WTC11 (cell line): ENCODE measurements at regions not wholly inside any gene's neighbourhood (a gene's known extent, or its start where the extent isn't known, plus 50 kb on each side); places are given as distances from the start of the nearest gene placed in this dataset.

Experiments used
- ATAC-seq: fragments of 200-7000 bp; cut with Tn5 transposase; 2 replicates; pipeline ENCODE4 v1.10.0; 2021; ENCODE audit warnings: mild to moderate bottlenecking, moderate library complexity
- CTCF ChIA-PET: fragments of 300-600 bp; sonication (Branson Sonifier 250); formaldehyde crosslinking; loops from one replicate; lab custom pipeline; 2021; ENCODE audit warnings: antibody characterized with exemption; lab: Charles Lee
- POLR2A ChIA-PET: fragments of 350-600 bp; sonication (Branson Sonifier 250); formaldehyde crosslinking; loops from one replicate; lab custom pipeline; 2021; ENCODE audit warnings: antibody characterized with exemption; lab: Charles Lee
- DNase-seq: peaks from one replicate; pipeline ENCODE4 v3.0.0; 2021; ENCODE audit warnings: low spot score
- H3K27ac Mint-ChIP-seq: 2 replicates; pipeline ENCODE4 v1.8.0; 2021; ENCODE audit warnings: mixed read lengths
- H3K27me3 Mint-ChIP-seq: 2 replicates; pipeline ENCODE4 v1.8.0; 2021; ENCODE audit warnings: low read depth, mild to moderate bottlenecking, moderate library complexity, mixed read lengths
- H3K36me3 Mint-ChIP-seq: 2 replicates; pipeline ENCODE4 v1.8.0; 2021; ENCODE audit warnings: mixed read lengths
- H3K4me1 Mint-ChIP-seq: 2 replicates; pipeline ENCODE4 v1.8.0; 2022; ENCODE audit warnings: mixed read lengths
- H3K4me3 Mint-ChIP-seq: 2 replicates; pipeline ENCODE4 v1.8.0; 2021; ENCODE audit warnings: mild to moderate bottlenecking, moderate library complexity, mixed read lengths
- H3K9me3 Mint-ChIP-seq: 2 replicates; pipeline ENCODE4 v1.8.0; 2021; ENCODE audit warnings: mixed read lengths
- AFF4 ChIP-seq: sonication (generic); formaldehyde crosslinking; IDR thresholded peaks from 2 replicates; pipeline ENCODE4 v1.8.1; 2023; ENCODE audit warnings: mild to moderate bottlenecking, missing genetic modification reagents, borderline replicate concordance
- ATF1 ChIP-seq: sonication (generic); formaldehyde crosslinking; IDR thresholded peaks from 2 replicates; pipeline ENCODE4 v1.8.1; 2023; ENCODE audit warnings: mild to moderate bottlenecking, moderate library complexity, missing genetic modification reagents
- ATF6 ChIP-seq: sonication (generic); formaldehyde crosslinking; IDR thresholded peaks from 2 replicates; pipeline ENCODE4 v1.8.1; 2023; ENCODE audit warnings: mild to moderate bottlenecking, missing genetic modification reagents
- E2F1 ChIP-seq: sonication (generic); formaldehyde crosslinking; IDR thresholded peaks from 2 replicates; pipeline ENCODE4 v1.8.0; 2022; ENCODE audit warnings: mild to moderate bottlenecking, missing genetic modification reagents
- FOXJ3 ChIP-seq: sonication (generic); formaldehyde crosslinking; IDR thresholded peaks from 2 replicates; pipeline ENCODE4 v1.9.0; 2021; ENCODE audit warnings: missing genetic modification reagents, mild to moderate bottlenecking, borderline replicate concordance
- GABPB1 ChIP-seq: sonication (generic); formaldehyde crosslinking; IDR thresholded peaks from 2 replicates; pipeline ENCODE4 v1.8.1; 2023; ENCODE audit warnings: mild to moderate bottlenecking, missing genetic modification reagents
- GRHL2 ChIP-seq: fragments of 250-450 bp; sonication (Bioruptor Pico); IDR thresholded peaks from 2 replicates; pipeline ENCODE4 v1.8.0; 2022; ENCODE audit warnings: mild to moderate bottlenecking, moderate library complexity; ENCODE audit not compliant: insufficient replicate concordance, severe bottlenecking
- GTF2I ChIP-seq: fragments of 250-450 bp; sonication (Bioruptor Pico); conservative IDR thresholded peaks from 2 replicates; pipeline ENCODE4 v1.4.0; 2021; ENCODE audit warnings: mild to moderate bottlenecking
- MLX ChIP-seq: sonication (generic); formaldehyde crosslinking; IDR thresholded peaks from 2 replicates; pipeline ENCODE4 v1.8.1; 2023; ENCODE audit warnings: mild to moderate bottlenecking, missing genetic modification reagents, moderate library complexity
- NR2C2 ChIP-seq: sonication (generic); formaldehyde crosslinking; IDR thresholded peaks from 2 replicates; pipeline ENCODE4 v1.8.0; 2022; ENCODE audit warnings: mild to moderate bottlenecking, missing genetic modification reagents
- OVOL2 ChIP-seq: fragments of 250-450 bp; sonication (Bioruptor Pico); IDR thresholded peaks from 2 replicates; pipeline ENCODE4 v1.9.0; 2021; ENCODE audit warnings: mild to moderate bottlenecking, borderline replicate concordance
- STAT6 ChIP-seq: sonication (generic); formaldehyde crosslinking; conservative IDR thresholded peaks from 2 replicates; pipeline ENCODE4 v1.8.1; 2023; ENCODE audit warnings: mild to moderate bottlenecking, low read depth, missing genetic modification reagents, moderate library complexity
- TEAD1 ChIP-seq: sonication (generic); formaldehyde crosslinking; IDR thresholded peaks from 2 replicates; pipeline ENCODE4 v1.8.0; 2022; ENCODE audit warnings: mild to moderate bottlenecking, missing genetic modification reagents
- USF1 ChIP-seq: sonication (generic); formaldehyde crosslinking; IDR thresholded peaks from 2 replicates; pipeline ENCODE4 v1.8.0; 2022; ENCODE audit warnings: mild to moderate bottlenecking, missing genetic modification reagents
- ZNF121 ChIP-seq: sonication (generic); formaldehyde crosslinking; IDR thresholded peaks from 2 replicates; pipeline ENCODE4 v1.8.0; 2023; ENCODE audit warnings: missing genetic modification reagents
- ZNF281 ChIP-seq: sonication (generic); formaldehyde crosslinking; IDR thresholded peaks from 2 replicates; pipeline ENCODE4 v1.8.0; 2023; ENCODE audit warnings: mild to moderate bottlenecking, missing genetic modification reagents
- ZNF671 ChIP-seq: fragments of 250-450 bp; sonication (Bioruptor Pico); IDR thresholded peaks from 2 replicates; pipeline ENCODE4 v1.8.0; 2021; ENCODE audit warnings: mild to moderate bottlenecking

- TF ChIP-seq STAT6 (CRISPR knock-in tag) (no peak), ZNF121 (CRISPR knock-in tag) (no peak), USF1 (CRISPR knock-in tag) (no peak), OVOL2 (CRISPR knock-in tag) (no peak)
Observed at GRCh38 chr15:85943791-85944190, 135.9 kb upstream of the AGBL1 start (continued).

- no peak for ATAC-seq
- POLR2A ChIA-PET: interaction anchor here (0.7 kb wide), 1 partner anchor 15 kb away, joined by 3 read pairs; no protein-coding TSS in a partner anchor
Observed at GRCh38 chr15:85947021-85947420, 132.7 kb upstream of the AGBL1 start.

GRCh38 chr15:85947936-85948335, 131.7 kb upstream of the AGBL1 start:
- no peak overlapping the region for H3K4me3 Mint-ChIP-seq
- no peaks in the 10 kb centered on the region for H3K4me1 Mint-ChIP-seq
- H3K36me3 Mint-ChIP-seq: no peaks in the 10 kb centered on the region
- DNase-seq (no peak), ATAC-seq (no peak)
- H3K27me3 Mint-ChIP-seq: no peaks in the 10 kb centered on the region; the same call in 1 of the 2 replicates
- TF ChIP-seq ZNF281 (CRISPR knock-in tag): no peak
- no peak for TF ChIP-seq NR2C2
- no peak for TF ChIP-seq GABPB1
- TF ChIP-seq FOXJ3 (CRISPR knock-in tag): no peak
- no peak for TF ChIP-seq MLX (CRISPR knock-in tag)
- no peak for TF ChIP-seq ATF6 (CRISPR knock-in tag)
- no peak for TF ChIP-seq E2F1 (CRISPR knock-in tag)
- TF ChIP-seq ATF1: no peak
- no peak overlapping the region for H3K27ac Mint-ChIP-seq
- H3K9me3 Mint-ChIP-seq: no peaks in the 10 kb centered on the region
- ChIA-PET CTCF (no interaction called here), POLR2A (interaction anchor here (0.7 kb wide), 1 partner anchor 15 kb away, joined by 3 read pairs; no protein-coding TSS in a partner anchor)

More at GRCh38 chr15:85947021-85947420, 132.7 kb upstream of the AGBL1 start:
- DNase-seq: no peak
- Mint-ChIP-seq H3K4me1 (no peaks in the 10 kb centered on the region), H3K4me3 (no peak overlapping the region), H3K36me3 (no peaks in the 10 kb centered on the region), H3K9me3 (no peaks in the 10 kb centered on the region)
- CTCF ChIA-PET: interaction anchor here (0.6 kb wide), 1 partner anchor 128 kb away, joined by 5 read pairs; no protein-coding TSS in a partner anchor
- no peak for TF ChIP-seq GRHL2
- no peak for TF ChIP-seq AFF4 (CRISPR knock-in tag)
- TF ChIP-seq GTF2I: no peak
- no peak for TF ChIP-seq TEAD1 (CRISPR knock-in tag)
- no peak for TF ChIP-seq ZNF671 (CRISPR knock-in tag)
- TF ChIP-seq, all 79 proteins: peak for 0
- Mint-ChIP-seq H3K27me3 (no peaks in the 10 kb centered on the region; the same call in 1 of the 2 replicates), H3K27ac (no peak overlapping the region)
